NCI-H2107 treated with DMSO at 0.1 percent for 48 hours (cell line): ENCODE measurements at regions not wholly inside any gene's neighbourhood (a gene's known extent, or its start where the extent isn't known, plus 50 kb on each side); places are given as distances from the start of the nearest gene placed in this dataset.
"Not testable (repeated sequence)": the region's sequence is repeated elsewhere in the genome, so short reads cannot be mapped to it uniquely, and the experiment has no call there.

Source experiments
- DNase-seq: peaks from one replicate; lab custom pipeline; 2025; ENCODE audit not compliant: unreplicated experiment; lab: John Stamatoyannopoulos, UW

DNA sequence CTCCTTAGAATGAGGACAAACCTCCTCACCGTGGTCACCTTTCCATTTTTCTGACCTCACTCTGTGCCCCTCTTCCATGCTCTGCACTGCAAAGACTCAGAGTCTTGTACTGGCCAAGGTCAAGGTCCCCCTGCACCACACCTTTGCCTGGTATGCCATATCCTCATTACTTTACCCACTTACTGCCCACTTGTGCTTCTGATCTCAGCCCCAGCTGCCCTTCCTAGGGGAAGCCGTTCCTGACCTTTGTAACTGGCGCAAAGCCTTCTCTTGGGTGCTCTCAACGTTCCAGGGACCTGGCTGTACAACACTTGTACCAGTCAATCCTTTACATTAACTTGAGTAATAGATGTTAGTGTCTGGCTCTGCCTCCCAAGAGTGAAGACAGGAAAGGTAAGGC, 256.0 kb downstream of the SV2B start:
- DNase-seq: no peak

GRCh38 chr15:91357011-91357410, 257.0 kb downstream of the SV2B start:
- DNase-seq: no peak

- DNase-seq: no peak
These were observed 257.4 kb downstream of the SV2B start for GRCh38 chr15:91357486-91357885.

- no peak for DNase-seq
These were observed 258.3 kb downstream of the SV2B start for GRCh38 chr15:91358405-91358804.

GRCh38 chr15:91361696-91362095, 261.6 kb downstream of the SV2B start:
- not testable (repeated sequence) for DNase-seq

DNA sequence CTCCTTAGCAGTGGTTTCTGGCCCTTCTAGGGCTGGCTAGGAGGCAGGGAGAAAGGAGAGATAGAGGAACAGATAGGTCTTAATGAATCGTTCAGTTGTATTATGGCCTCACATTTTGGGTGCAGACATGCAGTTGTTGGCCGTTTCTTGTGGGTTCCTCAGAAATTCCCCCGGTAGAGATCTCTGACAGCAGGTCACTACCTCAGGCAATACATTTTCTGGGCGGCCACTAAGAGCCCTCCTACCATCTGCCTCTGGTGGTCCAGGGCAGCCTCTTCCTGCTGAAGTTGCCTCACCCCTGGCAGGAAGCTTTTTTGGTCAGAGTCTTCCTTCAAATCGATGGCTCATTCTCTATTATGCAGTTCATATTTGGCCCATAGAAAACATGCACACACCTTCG, 266.1 kb downstream of the SV2B start:
- DNase-seq: no peak

- DNase-seq: no peak
These were observed 268.6 kb downstream of the SV2B start for GRCh38 chr15:91368611-91369010.

- DNase-seq: no peak
These were observed 269.8 kb downstream of the SV2B start for GRCh38 chr15:91369823-91370222.

GRCh38 chr15:91371345-91371744, 271.3 kb downstream of the SV2B start:
- not testable (repeated sequence) for DNase-seq

DNA sequence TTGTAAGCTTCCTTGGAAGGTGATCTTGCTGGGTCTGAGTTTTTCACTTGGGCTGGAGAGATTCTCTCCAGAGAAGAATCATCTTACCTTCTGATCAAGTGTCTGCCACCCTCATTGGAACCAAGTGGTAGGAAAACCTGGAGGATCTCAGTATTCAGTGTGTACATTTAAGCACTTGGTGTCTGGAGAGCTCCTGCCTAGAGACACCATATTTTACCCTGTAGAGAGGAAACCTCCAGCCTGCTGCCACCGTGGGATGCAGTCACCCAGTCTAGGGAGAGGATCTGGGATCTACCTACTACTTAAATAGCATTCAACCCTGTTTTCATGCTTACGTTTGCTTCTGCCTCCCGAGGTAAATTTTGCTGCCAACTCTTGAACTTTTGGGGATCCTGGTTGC, 274.3 kb downstream of the SV2B start:
- DNase-seq: no peak

GRCh38 chr15:91376038-91376437, 276.0 kb downstream of the SV2B start:
- no peak for DNase-seq

DNA sequence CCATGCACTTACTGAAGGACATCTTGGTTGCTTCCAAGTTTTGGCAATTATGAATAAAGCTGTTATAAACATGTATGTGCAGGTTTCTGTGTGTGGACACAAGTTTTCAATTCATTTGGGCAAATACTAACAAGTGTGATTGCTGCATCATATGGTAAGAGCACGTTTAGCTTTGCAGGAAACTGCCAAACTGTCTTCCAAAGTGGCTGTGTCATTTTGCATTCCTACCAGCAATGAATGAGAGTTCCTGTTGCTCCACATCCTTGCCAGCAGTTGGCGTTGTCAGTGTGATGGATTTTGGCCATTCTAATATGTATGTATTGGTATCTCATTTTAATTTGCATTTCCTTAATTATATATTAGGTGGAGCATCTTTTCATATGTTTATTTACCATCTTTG, 280.1 kb downstream of the SV2B start:
- DNase-seq: no peak

- no peak for DNase-seq
These were observed 283.5 kb downstream of the SV2B start for GRCh38 chr15:91383532-91383931.

DNA sequence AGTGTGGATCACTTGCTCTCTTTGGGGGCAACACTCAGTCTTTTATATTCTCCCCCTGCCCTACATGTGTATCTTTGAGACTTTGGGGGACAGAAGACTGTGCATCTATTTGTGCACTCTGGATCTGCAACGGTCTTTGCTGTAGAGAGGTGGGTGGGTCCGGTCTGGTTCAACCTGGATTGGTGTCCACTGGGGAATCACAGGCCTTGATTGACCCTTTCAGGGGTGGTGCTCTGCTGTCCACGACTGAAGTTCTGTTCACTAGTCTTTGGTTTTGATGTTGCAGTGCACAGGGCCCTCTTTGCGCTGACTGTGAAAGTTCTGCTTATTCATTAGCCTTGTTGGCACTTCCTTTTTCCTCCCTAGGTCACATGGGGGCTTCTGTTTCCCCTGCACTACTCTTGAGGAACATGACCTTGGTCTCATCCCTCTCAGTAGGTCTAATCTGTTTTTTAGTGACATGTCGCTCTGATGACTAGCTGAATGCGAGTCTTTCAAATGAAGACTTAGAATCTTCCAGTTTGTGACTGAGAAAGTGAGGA, 284.2 kb downstream of the SV2B start:
- DNase-seq: no peak

- peak; percentile 1 for DNase-seq
These were observed 285.3 kb downstream of the SV2B start for GRCh38 chr15:91385311-91385710.

- no peak for DNase-seq
These were observed 293.1 kb downstream of the SV2B start for GRCh38 chr15:91393186-91393585.

- DNase-seq: no peak
These were observed 300.4 kb downstream of the SV2B start for GRCh38 chr15:91400481-91400880.

DNA sequence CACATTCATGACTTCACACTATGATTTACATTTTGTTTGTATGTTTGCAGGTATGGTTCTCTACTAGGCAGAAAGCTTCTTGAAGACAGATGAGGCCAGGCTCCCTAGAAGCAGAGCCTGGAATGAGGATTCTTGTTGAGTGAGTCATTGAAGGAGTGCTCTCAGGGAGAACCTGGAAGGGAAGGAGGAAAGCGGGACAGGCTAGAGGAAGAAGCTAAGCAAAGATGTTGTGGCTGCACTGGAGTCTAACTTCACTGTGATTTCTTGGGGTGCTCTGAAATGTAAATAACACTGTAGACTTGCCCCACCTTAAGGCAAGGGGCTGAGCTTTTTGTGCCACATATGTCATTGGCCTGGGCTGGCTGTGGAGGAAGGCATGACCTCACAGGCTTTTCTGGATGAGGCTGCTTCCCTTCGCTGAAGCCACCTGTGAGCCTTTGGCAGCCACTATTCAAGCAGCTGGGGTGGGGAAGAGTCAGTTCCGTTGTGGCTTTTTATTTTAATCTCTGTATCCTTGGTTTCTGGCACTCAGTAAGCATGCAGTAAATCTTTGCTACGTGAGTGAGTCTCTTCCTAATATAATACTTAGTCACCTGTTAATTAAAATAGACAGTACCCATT, 307.3 kb downstream of the SV2B start:
- DNase-seq: no peak

DNA sequence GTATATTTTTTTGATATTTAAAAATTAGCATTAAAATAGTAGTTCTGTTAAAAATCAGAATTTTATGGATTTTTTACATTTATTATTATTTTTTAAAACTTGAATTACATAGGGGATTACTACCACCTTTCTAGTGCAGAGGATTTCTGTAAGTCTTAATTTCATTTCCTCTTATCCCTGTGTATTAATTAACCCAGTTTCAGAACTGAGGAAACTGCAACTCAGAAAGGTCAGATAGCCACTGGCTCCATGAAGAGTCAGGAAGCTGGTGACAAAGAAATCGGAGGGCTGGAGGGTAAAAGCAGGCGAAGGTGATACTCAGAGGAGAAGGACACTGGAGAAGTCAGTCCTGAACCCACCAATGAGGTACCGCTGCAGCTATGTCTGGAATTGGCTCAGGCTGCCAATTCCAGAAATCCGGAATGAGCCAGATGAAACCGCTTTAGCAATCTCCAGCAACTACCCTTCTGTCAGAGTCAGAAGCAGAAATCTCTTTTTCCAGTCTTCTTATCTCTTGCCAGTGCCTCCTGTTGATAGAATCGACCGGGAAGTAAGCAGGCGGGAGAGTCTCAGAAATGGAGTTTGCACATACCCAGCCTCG, 308.5 kb downstream of the SV2B start:
- no peak for DNase-seq

- no peak for DNase-seq
These were observed 309.3 kb downstream of the SV2B start for GRCh38 chr15:91409387-91409786.

DNA sequence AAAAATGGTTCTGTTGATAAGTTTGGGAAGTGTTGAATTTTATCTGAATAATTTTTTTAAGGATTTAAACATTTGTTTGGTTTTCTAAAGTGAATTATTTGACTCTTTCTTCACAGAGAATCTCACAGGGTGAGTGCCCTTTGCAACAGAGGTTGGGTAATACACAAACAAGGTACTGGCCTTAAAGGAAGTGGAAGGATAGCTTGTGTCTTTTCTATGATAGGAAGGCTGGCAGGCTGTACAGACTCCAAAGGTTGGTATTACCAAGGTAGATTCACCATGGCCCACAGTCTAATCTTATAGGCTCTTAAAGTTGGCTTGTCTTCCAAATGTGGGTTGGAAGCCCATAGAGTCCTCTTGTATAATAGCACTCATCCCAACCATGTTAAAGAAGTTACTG, 311.5 kb downstream of the SV2B start:
- no peak for DNase-seq

- no peak for DNase-seq
These were observed 312.3 kb downstream of the SV2B start for GRCh38 chr15:91412138-91412928.
